SK-N-MC (cell line): ENCODE measurements at regions not wholly inside any gene's neighbourhood (a gene's known extent, or its start where the extent isn't known, plus 50 kb on each side); places are given as distances from the start of the nearest gene placed in this dataset.
"Not testable (repeated sequence)": the region's sequence is repeated elsewhere in the genome, so short reads cannot be mapped to it uniquely, and the experiment has no call there.

Experiments used
- DNase-seq: peaks from one replicate; pipeline ENCODE4 v3.0.0-alpha.2; 2011; ENCODE audit warnings: low read depth, low spot score
- H3K27ac ChIP-seq: fragments of 200-600 bp; sonication (generic); 2 replicates; pipeline ENCODE4 v1.5.1; 2016; ENCODE audit warnings: mixed run types
- H3K36me3 ChIP-seq: fragments of 200-600 bp; sonication (generic); 2 replicates; pipeline ENCODE4 v1.6.1; 2017; ENCODE audit warnings: antibody characterized with exemption, low read length, mixed read lengths; ENCODE audit not compliant: insufficient read depth
- H3K4me3 ChIP-seq: fragments of 200-600 bp; sonication (generic); 2 replicates; pipeline ENCODE4 v1.5.1; 2016
- H3K9ac ChIP-seq: fragments of 200-600 bp; sonication (generic); 2 replicates; pipeline ENCODE4 v1.8.0; 2017; ENCODE audit warnings: mixed run types, mixed read lengths; ENCODE audit not compliant: insufficient read length
- H3K9me3 ChIP-seq: fragments of 200-600 bp; sonication (generic); 2 replicates; pipeline ENCODE4 v1.6.1; 2017; ENCODE audit warnings: low read depth, mild to moderate bottlenecking, antibody characterized with exemption, low read length, moderate library complexity, mixed read lengths
- EZH2 ChIP-seq: fragments of 200-600 bp; sonication (generic); IDR thresholded peaks from one replicate; pipeline ENCODE4 v1.6.1; 2017; ENCODE audit warnings: antibody characterized with exemption
- FOXP2 ChIP-seq: optimal IDR thresholded peaks from 2 replicates; pipeline ENCODE3; 2011; ENCODE audit warnings: mild to moderate bottlenecking, moderate library complexity; ENCODE audit not compliant: insufficient read depth; ENCODE audit errors: extremely low read length, control extremely low read depth
- POLR2AphosphoS5 ChIP-seq: IDR thresholded peaks from 2 replicates; pipeline ENCODE4 v1.6.1; 2012; ENCODE audit warnings: mild to moderate bottlenecking, low read depth, low read length, borderline replicate concordance

GRCh38 chr4:9704551-9705332 is 76.7 kb upstream of the DRD5 start:
- DNase-seq: no peak
- no peak overlapping the region for H3K9ac ChIP-seq
- H3K36me3 ChIP-seq: no peaks in the 10 kb centered on the region
- H3K27ac ChIP-seq: no peak overlapping the region
- TF ChIP-seq POLR2AphosphoS5 (no peak), FOXP2 (no peak)
- H3K9me3 ChIP-seq: no peaks in the 10 kb centered on the region
- no peak overlapping the region for H3K4me3 ChIP-seq

- H3K36me3 ChIP-seq, H3K27ac ChIP-seq, H3K4me3 ChIP-seq, H3K9ac ChIP-seq, DNase-seq, H3K9me3 ChIP-seq: not testable (repeated sequence)
These were observed 74.2 kb upstream of the DRD5 start for GRCh38 chr4:9707281-9707680.

DNA sequence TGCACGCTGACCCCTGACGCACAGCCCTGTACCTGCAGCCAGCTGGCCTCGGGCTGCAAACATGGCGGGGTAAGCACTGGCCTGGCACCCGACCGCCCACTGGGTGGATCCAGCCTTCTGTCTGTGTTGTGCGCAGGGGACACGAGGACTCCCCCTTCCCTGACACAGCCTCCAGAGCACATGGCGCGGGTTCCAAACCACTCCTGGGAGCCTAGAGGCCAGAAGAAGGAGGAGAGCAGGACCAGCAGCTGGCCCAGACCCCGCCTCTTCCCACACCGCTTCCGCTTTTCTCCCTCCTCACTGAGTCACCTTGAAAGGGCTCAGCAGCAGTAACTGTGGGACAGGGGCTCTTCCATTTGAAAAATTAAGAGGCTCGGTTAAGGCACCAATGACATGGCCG is 73.5 kb upstream of the DRD5 start:
- not testable (repeated sequence) for H3K36me3 ChIP-seq, H3K4me3 ChIP-seq, H3K9ac ChIP-seq, DNase-seq, H3K9me3 ChIP-seq, H3K27ac ChIP-seq

DNA sequence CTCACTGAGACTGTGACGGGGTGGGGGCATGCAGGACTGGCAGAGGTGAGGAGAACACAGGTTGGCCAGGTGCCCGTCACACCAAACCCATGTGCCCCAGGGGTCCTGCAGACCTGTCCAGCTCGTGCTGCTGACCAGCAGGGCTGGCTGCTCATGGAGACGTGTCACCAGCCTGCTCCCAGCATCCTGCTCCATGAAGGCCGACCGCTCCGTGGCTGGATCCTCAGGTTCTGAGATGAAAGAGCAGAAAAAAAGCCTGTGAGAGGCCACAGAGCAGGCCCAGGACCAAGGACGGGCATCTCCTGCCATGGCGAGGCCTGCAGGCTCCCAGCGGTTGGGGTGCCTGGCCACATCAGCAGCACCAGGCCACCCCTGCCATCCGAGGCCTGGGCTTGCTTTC is 71.7 kb upstream of the DRD5 start:
- H3K27ac ChIP-seq: no peak overlapping the region
- no peak for TF ChIP-seq EZH2
- no peak overlapping the region for H3K4me3 ChIP-seq
- H3K36me3 ChIP-seq: no peaks in the 10 kb centered on the region
- H3K9me3 ChIP-seq: no peaks in the 10 kb centered on the region
- DNase-seq: no peak
- H3K9ac ChIP-seq: no peak overlapping the region

GRCh38 chr4:9715271-9715670 is 66.2 kb upstream of the DRD5 start:
- H3K9ac ChIP-seq, H3K36me3 ChIP-seq, H3K4me3 ChIP-seq, H3K27ac ChIP-seq, DNase-seq, H3K9me3 ChIP-seq: not testable (repeated sequence)

- no peaks in the 10 kb centered on the region for H3K36me3 ChIP-seq
- no peak overlapping the region for H3K9ac ChIP-seq
- no peak for TF ChIP-seq FOXP2
- no peak for TF ChIP-seq EZH2
- TF ChIP-seq POLR2AphosphoS5: no peak
- H3K9me3 ChIP-seq: no peaks in the 10 kb centered on the region
- no peak for DNase-seq
- no peak overlapping the region for H3K4me3 ChIP-seq
- H3K27ac ChIP-seq: no peak overlapping the region
These were observed 65.3 kb upstream of the DRD5 start for GRCh38 chr4:9716093-9716492.

GRCh38 chr4:9718246-9718939 is 63.0 kb upstream of the DRD5 start:
- H3K9me3 ChIP-seq, H3K9ac ChIP-seq, H3K36me3 ChIP-seq, H3K4me3 ChIP-seq, H3K27ac ChIP-seq, DNase-seq: not testable (repeated sequence)

DNA sequence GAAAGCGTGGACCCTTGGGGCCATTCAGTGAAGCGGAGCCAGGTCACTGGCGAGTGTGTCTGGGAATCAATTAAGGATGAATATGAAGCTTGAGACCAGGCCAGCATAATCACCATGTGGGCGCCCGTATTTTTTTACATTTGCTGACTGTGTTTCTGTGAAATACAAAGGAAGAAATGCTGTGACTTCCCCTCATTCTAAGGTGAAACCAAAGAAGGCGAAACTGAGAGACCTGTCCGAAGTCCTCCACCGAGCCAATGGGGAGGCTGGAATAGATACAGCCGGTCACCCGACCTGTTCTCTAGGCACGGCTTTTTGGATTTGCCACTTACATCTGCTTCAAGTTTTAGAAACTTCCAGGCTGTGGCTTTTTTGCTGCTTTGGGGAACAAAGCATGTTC is 59.3 kb upstream of the DRD5 start:
- H3K27ac ChIP-seq, H3K9ac ChIP-seq, DNase-seq, H3K36me3 ChIP-seq, H3K4me3 ChIP-seq, H3K9me3 ChIP-seq: not testable (repeated sequence)
